ENCODE measurements at regions not wholly inside any gene's neighbourhood (a gene's known extent, or its start where the extent isn't known, plus 50 kb on each side); places are given as distances from the start of the nearest gene placed in this dataset.
"Not testable (repeated sequence)": the region's sequence is repeated elsewhere in the genome, so short reads cannot be mapped to it uniquely, and the experiment has no call there.

DNA sequence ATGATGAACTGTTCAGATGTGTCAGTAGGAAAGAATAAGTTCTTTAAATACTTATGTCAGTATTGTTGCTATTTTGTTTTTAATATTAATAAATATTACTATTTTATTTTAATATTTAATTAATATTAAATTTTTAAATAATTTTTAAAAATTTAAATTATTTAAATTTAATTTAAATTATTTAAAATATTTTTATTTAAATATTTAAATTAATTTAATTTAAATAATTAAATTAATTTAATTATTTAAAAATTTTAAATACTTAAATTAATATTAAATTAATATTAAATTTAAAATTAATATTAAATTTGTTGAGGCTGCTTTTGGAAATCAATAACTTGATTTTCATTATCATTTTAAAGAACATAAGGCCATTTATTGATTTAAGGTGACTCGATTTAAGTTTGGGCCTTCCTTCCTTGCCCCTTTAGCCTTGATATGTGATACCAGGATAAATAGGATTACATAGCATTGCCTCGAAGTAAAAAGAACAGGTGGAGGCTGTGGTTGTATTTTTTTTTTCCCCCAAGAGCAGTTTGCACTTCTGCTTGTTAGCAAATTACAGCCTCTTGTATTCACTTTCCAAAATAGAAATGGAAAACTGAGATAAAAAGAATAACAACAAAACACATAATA lies 915.2 kb downstream of the TTLL7 start:
- DNase-seq (ENCODE audit: low read depth) = no peak
- in situ Hi-C loops (cut with HindIII; ENCODE audit: low pct_unique_long_range_greater_than_20kb, low sequenced_read_pairs) = no loop called here

DNA sequence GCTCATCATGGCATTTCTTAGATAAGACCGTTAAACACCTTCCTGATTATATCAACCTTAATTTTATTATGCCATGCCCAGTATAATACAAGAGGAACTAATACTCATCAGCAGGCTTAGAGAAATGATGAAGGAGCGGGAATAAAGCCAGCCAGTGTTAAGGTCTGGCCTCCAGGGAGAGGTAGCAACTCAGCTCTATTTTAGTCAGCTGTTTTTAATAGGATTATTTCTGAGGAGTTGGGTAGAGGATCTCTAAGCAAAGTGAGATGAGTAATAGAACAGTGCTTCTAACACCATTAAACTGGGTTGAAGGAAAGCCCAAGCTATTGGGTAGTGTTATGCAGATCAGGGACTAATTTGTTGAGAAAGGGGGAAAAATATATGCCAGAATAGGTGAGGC lies 921.5 kb downstream of the TTLL7 start:
- in situ Hi-C loops (cut with HindIII; ENCODE audit: low pct_unique_long_range_greater_than_20kb, low sequenced_read_pairs) = no loop called here
- no peak for DNase-seq (ENCODE audit: low read depth)

DNA sequence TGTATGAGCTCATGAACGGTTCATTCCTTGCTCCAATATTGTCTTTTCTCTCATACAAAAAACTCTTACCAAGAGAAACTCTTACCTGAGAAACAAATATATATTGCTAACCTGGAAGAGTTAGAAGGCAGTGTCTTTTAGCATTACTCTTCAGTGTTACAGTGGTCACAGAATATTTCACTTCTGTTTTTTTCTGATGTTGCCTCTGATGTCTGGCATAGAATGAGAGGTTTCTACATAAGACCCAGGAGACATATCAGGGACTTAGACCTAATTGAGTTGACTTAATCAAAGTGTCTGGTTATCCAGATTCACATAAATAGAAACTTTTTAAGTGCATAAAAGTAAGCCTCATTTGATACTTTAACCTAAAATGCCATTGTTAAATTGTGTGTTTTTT lies 923.8 kb downstream of the TTLL7 start:
- in situ Hi-C loops (cut with HindIII; ENCODE audit: low pct_unique_long_range_greater_than_20kb, low sequenced_read_pairs) = no loop called here
- no peak for DNase-seq (ENCODE audit: low read depth)

DNA sequence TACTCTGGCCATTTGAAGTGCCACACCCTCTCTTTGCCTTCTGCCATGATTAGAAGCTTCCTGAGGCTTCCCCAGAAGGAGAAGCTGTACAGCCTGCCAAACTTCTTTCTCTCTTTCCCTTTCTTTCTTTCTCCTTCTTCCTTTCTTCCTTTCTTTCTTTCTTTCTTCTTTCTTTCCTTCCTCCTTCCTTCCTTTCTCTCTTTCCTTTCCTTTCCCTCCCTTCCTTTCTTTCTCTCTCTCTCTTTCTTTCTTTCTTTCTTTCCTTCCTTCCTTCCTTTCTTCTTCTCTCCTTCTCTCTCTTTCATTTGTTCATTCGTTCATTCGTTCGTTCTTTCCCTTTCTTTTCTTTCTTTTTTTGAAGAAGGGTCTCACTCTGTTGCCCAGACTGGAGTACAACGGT lies 931.0 kb downstream of the TTLL7 start:
- DNase-seq (ENCODE audit: low read depth) = no peak
- in situ Hi-C loops (cut with HindIII; ENCODE audit: low pct_unique_long_range_greater_than_20kb, low sequenced_read_pairs) = no loop called here

DNA sequence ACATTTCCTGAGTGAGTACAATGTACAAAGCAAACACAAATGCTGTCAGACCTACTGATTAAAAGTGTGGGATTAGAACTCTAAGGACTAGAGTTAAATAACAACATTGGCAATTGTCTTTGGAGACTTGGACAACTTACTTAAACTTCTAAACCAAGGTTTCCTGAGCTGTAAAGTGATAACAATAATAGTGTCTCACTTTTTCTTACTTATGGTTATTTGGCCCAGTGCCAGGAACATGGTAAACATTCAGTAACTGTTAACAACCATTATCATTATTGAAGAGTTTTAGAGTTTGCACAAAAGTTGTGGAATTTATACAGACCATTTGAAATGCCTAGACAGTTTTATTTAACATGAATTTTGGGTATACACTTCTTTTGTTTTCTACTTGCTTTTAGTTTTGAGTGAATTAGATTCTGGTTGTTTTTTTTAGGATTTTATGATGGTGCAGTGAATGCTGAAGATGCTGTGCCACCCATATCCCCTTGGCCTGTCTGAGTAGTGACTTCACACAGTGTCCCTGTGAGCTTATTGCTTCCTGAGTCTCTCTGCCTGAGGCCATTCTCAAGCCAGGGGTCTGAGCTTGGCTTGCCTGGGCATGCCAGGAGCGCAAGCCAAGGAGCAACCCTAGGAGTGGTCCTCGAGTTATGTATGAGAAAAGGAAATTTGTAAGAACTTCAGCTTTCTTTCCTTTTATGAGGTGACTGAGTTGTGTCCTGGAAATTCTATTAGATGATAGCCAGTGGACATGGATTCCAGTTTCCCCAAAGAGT lies 932.8 kb downstream of the TTLL7 start:
- DNase-seq (ENCODE audit: low read depth) = no peak
- in situ Hi-C loops (cut with HindIII; ENCODE audit: low pct_unique_long_range_greater_than_20kb, low sequenced_read_pairs) = no loop called here

DNA sequence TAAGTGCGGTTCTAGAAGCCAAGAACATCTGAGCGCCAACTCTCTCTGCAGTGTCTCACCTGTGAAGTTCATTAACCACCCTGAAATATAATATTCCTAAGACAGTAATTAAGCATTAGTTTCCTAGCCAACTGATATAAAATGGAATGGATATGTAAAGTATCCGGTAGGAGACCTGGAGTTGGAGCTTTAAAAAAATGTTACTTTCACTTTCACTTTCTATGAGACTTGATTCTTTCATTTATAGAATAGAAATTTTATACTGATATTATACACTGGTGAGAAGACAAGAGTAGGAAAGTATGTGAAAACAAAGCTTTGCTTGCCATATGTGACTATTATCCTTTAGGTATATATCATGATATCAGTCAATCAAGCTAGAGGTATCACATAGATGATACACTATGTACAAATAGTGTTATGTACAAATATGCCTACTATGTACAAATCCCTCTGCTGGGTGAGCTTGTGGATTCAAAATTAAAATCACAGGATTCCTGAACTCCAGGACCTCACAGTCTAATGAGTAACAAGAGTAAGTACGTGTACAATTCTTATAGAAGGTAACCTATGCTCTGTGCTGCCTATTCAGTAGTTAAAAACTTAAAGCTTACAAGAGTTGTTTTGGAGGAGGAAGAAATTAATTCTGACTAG lies 934.2 kb downstream of the TTLL7 start:
- DNase-seq (ENCODE audit: low read depth) = no peak
- in situ Hi-C loops (cut with HindIII; ENCODE audit: low pct_unique_long_range_greater_than_20kb, low sequenced_read_pairs) = no loop called here

DNA sequence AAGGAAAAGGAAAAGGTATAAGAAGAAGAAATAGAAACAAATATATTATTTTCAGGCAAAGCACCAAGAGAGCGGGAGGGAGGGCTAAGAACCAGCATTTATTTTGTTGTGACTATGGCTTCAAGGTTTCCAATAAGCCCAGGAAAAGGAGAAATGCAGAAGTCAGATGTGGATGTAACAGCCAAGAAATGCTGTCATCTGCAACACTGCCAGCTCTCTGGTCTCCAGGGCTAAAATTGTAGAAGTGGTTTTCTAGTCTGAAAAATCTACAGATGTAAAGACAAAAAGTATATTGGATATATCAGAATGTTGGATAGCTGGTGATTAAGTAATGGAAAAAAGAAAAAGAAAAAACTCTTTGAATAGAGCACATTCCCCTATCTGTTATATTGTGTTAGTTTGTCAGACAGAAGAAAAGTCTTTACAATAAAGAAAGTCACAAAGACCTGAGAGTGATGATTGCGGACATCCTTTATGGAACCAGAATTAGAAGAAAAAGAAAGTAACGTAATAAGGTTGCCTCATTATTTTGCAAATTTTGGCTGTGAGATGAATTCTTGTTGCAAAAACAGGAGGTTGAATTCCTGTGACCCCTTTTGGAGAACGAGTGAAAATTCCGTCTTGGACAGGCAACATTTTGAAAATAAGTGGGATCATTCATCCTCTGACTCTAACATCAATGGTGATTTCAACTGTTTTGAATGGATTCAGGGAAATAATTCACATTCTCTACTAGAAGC lies 938.1 kb downstream of the TTLL7 start:
- in situ Hi-C loops (cut with HindIII; ENCODE audit: low pct_unique_long_range_greater_than_20kb, low sequenced_read_pairs) = no loop called here
- DNase-seq (ENCODE audit: low read depth) = no peak

DNA sequence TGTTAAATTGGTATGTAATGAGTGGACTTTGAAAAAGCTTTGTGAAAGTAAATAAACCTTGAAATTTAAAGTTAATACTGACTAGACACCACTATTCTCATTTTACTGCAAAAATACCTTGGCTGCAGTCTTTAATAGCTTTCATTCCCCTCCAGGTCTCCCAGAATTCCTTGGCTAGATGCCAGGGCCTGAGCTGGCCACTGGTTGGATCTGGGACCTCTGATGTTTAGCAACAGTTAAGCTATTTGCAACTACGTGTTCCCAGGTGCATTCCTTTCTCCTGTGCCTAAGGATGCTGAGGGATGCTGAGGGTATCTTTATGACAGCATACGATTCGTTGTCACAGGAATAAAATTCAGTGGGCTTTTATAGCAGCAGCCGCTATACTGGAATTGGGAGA lies 938.7 kb downstream of the TTLL7 start:
- in situ Hi-C loops (cut with HindIII; ENCODE audit: low pct_unique_long_range_greater_than_20kb, low sequenced_read_pairs) = no loop called here
- DNase-seq (ENCODE audit: low read depth) = no peak

DNA sequence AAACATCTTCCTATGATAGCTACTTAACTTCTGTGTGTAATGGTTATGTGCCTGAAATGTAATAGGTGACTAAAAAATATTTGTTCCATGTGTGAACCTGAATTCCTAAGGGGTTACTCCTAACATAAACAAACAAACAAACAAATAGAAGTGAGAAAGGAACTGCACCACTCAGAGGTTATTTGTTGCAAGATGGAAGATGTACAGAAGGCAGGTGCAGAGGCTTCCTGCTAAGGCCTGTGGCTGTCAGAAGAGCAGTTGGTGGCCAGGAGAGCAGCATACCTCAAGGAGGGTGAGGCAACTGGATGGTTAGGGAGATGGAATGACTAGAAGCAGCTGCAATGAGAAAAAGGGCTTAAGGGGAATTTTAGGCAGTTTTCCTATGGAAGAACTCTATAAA lies 940.6 kb downstream of the TTLL7 start:
- no peak for DNase-seq (ENCODE audit: low read depth)
- in situ Hi-C loops (cut with HindIII; ENCODE audit: low pct_unique_long_range_greater_than_20kb, low sequenced_read_pairs) = no loop called here

DNA sequence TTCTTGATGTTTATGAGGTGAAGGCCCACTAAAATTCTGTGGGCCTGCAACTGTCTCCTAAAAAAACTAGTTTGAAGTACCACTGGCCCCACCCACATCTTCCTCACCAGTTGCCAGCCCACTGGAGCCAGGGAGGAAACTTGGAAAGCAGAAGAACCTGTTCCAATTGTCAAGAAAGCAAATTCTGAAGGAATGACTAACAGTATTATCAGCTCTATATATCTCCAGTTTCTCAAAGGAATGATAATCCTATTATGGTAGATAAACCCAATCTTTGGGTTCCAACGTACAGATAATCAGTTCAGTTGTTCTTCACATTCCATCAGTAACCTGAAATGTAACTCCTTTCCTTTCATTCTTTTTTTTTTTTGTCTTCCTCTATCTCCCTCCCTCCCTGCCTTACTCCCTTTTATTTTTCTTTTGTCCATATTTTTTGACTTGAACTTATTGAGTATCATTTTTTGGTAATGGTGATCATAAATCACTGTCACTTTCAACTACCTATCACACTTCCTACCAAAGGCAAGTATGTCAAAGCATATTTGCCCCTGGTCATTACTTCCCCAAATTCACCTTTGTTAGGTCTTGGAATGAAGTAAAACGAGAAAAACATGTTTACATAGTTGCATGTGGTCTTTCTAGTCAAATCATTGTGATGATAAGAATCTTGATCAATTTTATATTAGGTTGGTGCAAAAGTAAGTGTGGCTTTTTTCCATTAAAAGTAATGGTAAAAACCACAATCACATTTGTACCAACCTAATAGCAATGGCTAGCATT lies 943.4 kb downstream of the TTLL7 start:
- in situ Hi-C loops (cut with HindIII; ENCODE audit: low pct_unique_long_range_greater_than_20kb, low sequenced_read_pairs) = no loop called here
- DNase-seq (ENCODE audit: low read depth) = no peak

DNA sequence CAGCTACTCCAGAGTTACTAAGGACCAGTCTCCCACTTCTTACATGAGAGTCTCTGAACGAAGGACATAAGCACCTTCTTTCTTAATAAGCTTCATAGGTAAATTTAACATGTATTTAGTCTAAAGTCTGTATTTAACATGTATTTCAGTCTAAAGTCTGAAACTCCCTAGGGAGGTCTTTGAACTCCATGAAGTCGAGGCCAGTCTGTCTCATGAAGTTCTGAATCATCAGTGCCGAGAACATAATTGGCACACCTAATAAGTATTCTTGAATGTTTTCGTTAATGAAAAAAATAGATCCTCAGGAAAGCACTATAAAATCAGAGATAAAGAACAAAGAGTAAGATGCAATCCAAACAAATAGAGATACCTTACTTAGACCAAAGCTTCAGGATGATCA lies 945.5 kb downstream of the TTLL7 start:
- DNase-seq (ENCODE audit: low read depth) = no peak
- in situ Hi-C loops (cut with HindIII; ENCODE audit: low pct_unique_long_range_greater_than_20kb, low sequenced_read_pairs) = no loop called here

DNA sequence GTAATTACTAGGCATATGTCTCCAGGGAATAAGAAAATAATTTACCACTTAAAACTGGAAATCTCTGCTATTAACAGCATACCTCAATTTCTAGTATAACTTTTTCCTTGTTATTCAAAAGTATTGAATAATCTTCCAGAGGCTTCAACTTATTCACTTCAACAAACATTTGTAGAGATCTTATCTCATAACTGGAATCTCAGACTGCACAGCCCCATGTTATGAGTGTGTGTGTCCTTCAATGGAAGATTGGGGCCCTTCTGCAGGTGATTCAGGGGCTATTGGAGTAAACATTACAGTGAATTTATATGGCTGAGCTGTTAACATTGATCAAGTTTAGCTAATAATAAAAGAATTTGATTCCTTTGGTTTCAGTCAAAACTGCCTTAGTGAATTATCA lies 946.1 kb downstream of the TTLL7 start:
- in situ Hi-C loops (cut with HindIII; ENCODE audit: low pct_unique_long_range_greater_than_20kb, low sequenced_read_pairs) = no loop called here
- DNase-seq (ENCODE audit: low read depth) = no peak

DNA sequence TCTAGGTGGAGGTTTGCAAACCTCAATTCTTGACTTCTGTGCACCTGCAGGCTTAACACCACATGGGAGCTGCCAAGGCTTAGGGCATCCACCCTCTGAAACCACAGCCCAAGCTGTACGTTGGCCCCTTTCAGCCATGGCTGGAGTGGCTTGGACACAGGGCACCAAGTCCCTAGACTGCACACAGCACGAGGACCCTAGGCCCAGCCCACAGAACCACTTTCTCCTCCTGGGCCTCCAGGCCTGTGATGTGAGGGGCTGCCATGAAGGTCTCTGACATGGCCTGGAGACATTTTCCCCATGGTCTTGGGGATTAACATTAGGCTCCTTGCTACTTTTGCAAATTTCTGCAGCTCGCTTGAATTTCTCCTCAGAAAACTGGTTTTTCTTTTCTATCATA lies 947.9 kb downstream of the TTLL7 start:
- DNase-seq (ENCODE audit: low read depth); in situ Hi-C loops (cut with HindIII; ENCODE audit: low pct_unique_long_range_greater_than_20kb, low sequenced_read_pairs): not testable (repeated sequence)

DNA sequence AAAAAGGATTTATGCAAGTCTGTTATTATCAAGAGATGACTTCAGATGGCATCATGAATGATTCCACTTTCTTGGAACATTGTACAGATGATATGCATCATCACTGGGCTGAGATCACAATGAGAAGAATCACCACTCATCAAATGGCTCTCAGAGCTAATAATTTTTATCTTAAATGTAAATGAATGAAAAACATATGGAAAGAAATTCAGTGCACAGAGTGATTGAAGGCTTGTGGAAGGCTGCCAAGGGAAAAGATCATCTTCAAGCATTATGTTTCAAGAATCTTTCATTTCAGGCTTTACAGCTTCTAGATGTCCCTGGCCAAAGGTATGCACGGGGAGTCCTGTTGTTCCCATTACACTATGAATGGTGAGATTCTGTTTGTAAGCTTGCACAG lies 955.7 kb downstream of the TTLL7 start:
- in situ Hi-C loops (cut with HindIII; ENCODE audit: low pct_unique_long_range_greater_than_20kb, low sequenced_read_pairs) = no loop called here
- no peak for DNase-seq (ENCODE audit: low read depth)

DNA sequence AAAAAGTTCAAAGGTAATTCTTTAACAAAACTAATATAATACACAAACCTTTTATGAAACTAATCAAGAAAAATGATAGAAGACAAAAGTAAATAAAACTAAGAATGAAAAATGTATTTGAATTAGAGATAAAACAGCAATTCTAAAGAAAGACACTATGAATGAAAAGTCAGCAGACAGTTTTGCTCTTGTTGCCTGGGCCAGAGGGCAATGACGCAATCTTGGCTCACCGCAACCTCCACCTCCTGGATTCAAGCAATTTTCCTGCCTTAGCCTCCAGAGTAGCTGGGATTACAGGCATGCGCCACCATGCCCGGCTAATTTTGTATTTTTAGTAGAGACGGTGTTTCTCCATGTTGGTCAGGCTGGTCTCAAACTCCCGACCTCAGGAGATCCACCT lies 959.8 kb downstream of the TTLL7 start:
- not testable (repeated sequence) for DNase-seq (ENCODE audit: low read depth)

DNA sequence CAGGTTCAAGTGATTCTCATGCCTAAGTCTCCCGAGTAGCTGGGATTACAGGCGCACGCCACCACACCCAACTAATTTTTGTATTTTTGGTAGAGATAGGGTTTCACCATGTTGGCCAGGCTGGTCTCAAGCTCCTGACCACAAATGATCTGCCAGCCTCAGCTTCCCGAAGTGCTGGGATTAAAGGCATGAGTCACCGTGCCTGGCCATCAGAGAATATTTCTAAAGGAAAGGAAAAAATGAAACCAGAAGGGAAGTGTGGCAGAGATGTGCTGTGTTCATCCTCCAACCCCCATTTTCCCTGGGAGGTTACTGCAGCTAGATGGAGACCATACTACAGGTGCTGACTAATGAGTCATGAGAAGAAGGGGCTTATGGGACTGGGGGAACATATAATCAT lies 964.1 kb downstream of the TTLL7 start:
- in situ Hi-C loops (cut with HindIII; ENCODE audit: low pct_unique_long_range_greater_than_20kb, low sequenced_read_pairs) = no loop called here
- DNase-seq (ENCODE audit: low read depth) = no peak

More for the DNA sequence above, 959.8 kb downstream of the TTLL7 start:
- in situ Hi-C loops (cut with HindIII; ENCODE audit: low pct_unique_long_range_greater_than_20kb, low sequenced_read_pairs) = not testable (repeated sequence)

DNA sequence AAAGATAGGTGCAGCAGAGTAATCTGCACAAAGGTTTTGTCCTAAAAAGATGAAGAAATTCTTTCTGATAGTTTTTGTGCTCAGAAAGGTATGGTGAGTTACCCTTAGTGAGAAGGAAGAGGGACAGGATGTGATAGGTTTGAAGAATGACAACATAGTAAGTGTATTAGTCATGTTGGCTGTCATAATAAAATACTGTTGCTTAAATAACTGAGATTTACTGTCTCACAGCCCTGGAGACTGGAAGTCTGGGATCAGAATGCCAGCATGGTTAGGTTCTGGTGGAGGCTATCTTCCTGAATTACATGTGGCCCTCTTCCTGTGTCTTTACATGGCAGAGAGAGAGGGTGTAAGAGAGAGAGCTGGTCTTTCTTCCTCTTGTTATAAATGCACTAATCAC lies 965.2 kb downstream of the TTLL7 start:
- in situ Hi-C loops (cut with HindIII; ENCODE audit: low pct_unique_long_range_greater_than_20kb, low sequenced_read_pairs) = no loop called here
- DNase-seq (ENCODE audit: low read depth) = no peak

DNA sequence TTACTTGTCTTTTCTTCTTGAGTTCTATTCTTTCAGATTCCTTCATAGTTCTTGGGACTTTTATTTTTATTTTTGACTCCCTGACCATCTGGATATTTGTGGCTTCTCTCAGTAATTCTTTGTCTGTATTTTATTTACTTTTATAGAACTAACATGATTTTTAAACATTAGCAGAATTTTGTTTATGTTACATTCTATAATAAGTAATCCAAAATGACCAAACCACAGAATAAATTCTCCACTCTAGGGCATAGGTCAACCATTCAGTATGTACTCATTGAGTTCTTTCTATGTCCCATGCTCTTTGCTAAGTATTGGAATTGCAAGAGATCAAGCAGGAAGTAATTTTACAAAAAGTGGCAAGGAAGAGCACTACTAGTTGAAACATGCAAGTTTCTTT lies 969.0 kb downstream of the TTLL7 start:
- in situ Hi-C loops (cut with HindIII; ENCODE audit: low pct_unique_long_range_greater_than_20kb, low sequenced_read_pairs) = no loop called here
- peak; percentile 45 for DNase-seq (ENCODE audit: low read depth)

All from Caki2 (cell line).